NT2/D1 (cell line): ENCODE measurements at regions not wholly inside any gene's neighbourhood (a gene's known extent, or its start where the extent isn't known, plus 50 kb on each side); places are given as distances from the start of the nearest gene placed in this dataset.

Source experiments
- DNase-seq: peaks from one replicate; pipeline ENCODE4 v3.0.0-alpha.2; 2011; ENCODE audit warnings: low read depth, low spot score
- H3K27me3 ChIP-seq: 2 replicates; pipeline ENCODE4 v1.6.0; 2011; ENCODE audit warnings: mild to moderate bottlenecking; ENCODE audit not compliant: insufficient read length, insufficient read depth
- H3K36me3 ChIP-seq: 2 replicates; pipeline ENCODE4 v1.6.1; 2011; ENCODE audit warnings: mild to moderate bottlenecking, low read length, mixed read lengths; ENCODE audit not compliant: insufficient read depth, insufficient read length
- H3K4me1 ChIP-seq: 2 replicates; pipeline ENCODE4 v1.5.1; 2011; ENCODE audit not compliant: insufficient read depth, insufficient read length
- H3K4me3 ChIP-seq: 2 replicates; pipeline ENCODE4 v1.5.1; 2011; ENCODE audit warnings: low read depth; ENCODE audit not compliant: insufficient read length
- H3K9ac ChIP-seq: 2 replicates; pipeline ENCODE4 v1.6.0; 2011; ENCODE audit warnings: low read depth; ENCODE audit not compliant: insufficient read length
- H3K9me3 ChIP-seq: 2 replicates; pipeline ENCODE4 v1.5.1; 2011; ENCODE audit warnings: mild to moderate bottlenecking, low read length; ENCODE audit not compliant: insufficient read depth
- SUZ12 ChIP-seq: IDR thresholded peaks from 2 replicates; pipeline ENCODE4 v1.6.1; 2011; ENCODE audit not compliant: insufficient read length, insufficient read depth; ENCODE audit errors: extremely low read depth
- YY1 ChIP-seq: IDR thresholded peaks from 2 replicates; pipeline ENCODE4 v1.6.1; 2011; ENCODE audit not compliant: insufficient read length, insufficient read depth
- ZNF274 ChIP-seq: IDR thresholded peaks from 2 replicates; pipeline ENCODE4 v1.6.1; 2011; ENCODE audit warnings: mild to moderate bottlenecking, low read depth, low read length

DNA sequence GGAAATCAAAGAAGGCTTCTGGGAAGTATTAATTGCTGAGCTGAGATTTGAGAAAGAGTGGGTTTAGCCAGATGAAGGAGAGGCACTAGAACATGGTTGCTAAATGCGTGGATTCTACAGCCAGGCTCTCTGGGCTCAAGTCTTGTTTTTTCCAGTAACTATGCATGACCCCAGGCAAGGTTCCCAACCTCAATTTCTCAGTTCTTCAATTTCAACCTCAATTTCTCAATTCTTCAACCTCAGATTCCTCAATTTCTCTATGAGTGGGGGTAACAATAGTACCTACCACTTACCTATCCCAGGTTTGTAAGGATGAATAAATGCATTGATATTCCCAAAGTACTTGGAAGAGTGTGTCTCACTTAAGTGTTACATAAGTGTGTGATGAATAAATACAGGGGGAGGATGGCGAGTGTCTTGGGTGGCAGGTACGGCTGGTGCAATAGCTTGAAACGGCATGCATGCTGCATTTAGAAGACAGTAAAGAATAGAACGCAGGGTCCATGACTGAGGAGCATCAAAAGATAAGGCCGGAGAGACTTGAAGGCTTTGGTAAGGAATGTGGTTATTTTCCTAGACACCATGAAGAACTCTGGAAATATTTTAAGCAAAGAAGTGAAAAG, 149.1 kb upstream of the ATP2B1 start:
- Histone ChIP-seq H3K4me1 (no peaks in the 10 kb centered on the region), H3K4me3 (no peak overlapping the region), H3K36me3 (no peaks in the 10 kb centered on the region), H3K27me3 (no peaks in the 10 kb centered on the region), H3K9me3 (no peaks in the 10 kb centered on the region), H3K9ac (no peak overlapping the region)
- DNase-seq: no peak
- TF ChIP-seq SUZ12 (no peak), YY1 (no peak), ZNF274 (no peak)

GRCh38 chr12:89856431-89856830, 147.8 kb upstream of the ATP2B1 start:
- H3K4me1 ChIP-seq: no peaks in the 10 kb centered on the region
- DNase-seq: no peak
- no peak for TF ChIP-seq ZNF274
- TF ChIP-seq SUZ12: no peak
- TF ChIP-seq YY1: no peak

DNA sequence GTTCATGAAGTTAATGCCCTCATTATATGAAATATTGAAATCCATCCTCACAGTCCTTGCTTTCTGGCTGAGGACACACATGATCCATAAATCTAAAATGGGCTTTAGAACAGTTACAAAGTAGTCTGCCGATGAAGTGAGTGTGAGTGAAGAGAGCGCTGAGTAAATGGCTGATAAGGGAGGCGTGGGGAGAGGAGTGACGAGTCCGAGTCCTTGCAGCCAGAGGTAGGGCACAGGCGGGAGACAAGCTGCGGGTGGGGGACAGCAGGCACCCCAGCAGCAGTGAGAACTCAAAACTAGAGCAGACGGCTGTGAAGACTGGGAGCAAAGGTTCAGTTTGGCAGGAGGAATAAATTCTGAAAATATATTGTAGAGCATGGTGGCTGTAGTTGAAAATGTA, 140.1 kb upstream of the ATP2B1 start:
- Histone ChIP-seq H3K27me3 (no peaks in the 10 kb centered on the region), H3K9me3 (no peaks in the 10 kb centered on the region), H3K36me3 (no peaks in the 10 kb centered on the region), H3K9ac (no peak overlapping the region), H3K4me3 (no peak overlapping the region), H3K4me1 (no peaks in the 10 kb centered on the region)
- TF ChIP-seq SUZ12: no peak
- no peak for TF ChIP-seq YY1
- TF ChIP-seq ZNF274: no peak
- DNase-seq: no peak

More at GRCh38 chr12:89856431-89856830, 147.8 kb upstream of the ATP2B1 start:
- no peak overlapping the region for H3K9ac ChIP-seq
- no peak overlapping the region for H3K4me3 ChIP-seq
- H3K36me3 ChIP-seq: no peaks in the 10 kb centered on the region
- no peaks in the 10 kb centered on the region for H3K9me3 ChIP-seq
- H3K27me3 ChIP-seq: no peaks in the 10 kb centered on the region

DNA sequence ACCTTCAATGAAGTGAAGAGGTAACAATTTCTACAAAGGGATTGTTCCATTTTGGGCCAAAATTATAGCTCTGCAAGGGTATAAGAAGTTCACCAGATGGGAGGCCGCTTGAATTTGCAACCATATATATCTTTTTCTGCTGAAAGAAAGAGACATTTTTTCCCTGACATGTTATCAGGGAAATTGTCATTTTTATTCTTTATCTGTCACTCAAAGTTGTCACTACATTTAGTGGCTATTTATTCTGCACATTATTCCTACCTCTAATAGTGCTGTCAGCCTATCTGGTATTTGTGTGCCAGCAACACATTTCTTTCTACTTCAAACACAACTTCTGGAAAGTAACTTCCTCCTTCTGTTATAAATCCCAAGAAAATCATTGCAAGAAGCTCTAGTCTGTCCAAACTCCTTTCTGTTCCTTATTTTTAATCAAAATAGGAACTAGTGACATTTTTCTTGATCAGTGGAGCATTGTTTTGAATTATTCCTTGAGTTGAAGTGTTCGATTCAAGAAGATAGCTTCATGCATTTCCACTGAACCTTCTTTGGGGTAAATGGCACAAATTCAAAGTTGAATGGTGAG, 137.9 kb upstream of the ATP2B1 start:
- no peaks in the 10 kb centered on the region for H3K9me3 ChIP-seq
- no peak for DNase-seq
- H3K36me3 ChIP-seq: no peaks in the 10 kb centered on the region
- no peaks in the 10 kb centered on the region for H3K27me3 ChIP-seq
- no peaks in the 10 kb centered on the region for H3K4me1 ChIP-seq
- TF ChIP-seq SUZ12 (no peak), YY1 (no peak), ZNF274 (no peak)
- no peak overlapping the region for H3K4me3 ChIP-seq
- H3K9ac ChIP-seq: no peak overlapping the region

- TF ChIP-seq ZNF274: no peak
- TF ChIP-seq SUZ12: no peak
- TF ChIP-seq YY1: no peak
- no peak for DNase-seq
- H3K36me3 ChIP-seq: no peaks in the 10 kb centered on the region
- H3K4me1 ChIP-seq: no peaks in the 10 kb centered on the region
- H3K4me3 ChIP-seq: no peak overlapping the region
- H3K9me3 ChIP-seq: no peaks in the 10 kb centered on the region
- no peaks in the 10 kb centered on the region for H3K27me3 ChIP-seq
- no peak overlapping the region for H3K9ac ChIP-seq
These were observed 137.1 kb upstream of the ATP2B1 start for GRCh38 chr12:89845767-89846166.

DNA sequence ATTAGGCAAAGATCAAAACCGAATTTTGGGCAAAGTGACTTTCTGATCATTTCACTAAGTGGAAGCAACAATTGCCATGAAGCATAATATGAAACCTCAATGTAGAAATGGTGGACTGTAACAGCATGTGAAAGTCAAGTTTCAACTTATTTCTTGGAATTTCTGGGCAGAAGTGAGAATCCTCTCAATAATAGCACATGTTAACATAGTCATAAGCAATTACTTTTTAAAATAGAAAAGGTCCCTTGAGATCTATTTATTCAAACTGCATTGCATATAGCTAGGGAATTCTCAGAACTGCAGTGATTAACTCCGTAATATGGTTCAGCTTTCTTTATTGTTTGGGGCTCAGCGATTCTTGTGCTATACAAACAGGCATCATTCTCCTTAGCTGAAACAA, 136.7 kb upstream of the ATP2B1 start:
- DNase-seq: no peak
- H3K4me1 ChIP-seq: no peaks in the 10 kb centered on the region
- H3K4me3 ChIP-seq: no peak overlapping the region
- H3K9me3 ChIP-seq: no peaks in the 10 kb centered on the region
- H3K36me3 ChIP-seq: no peaks in the 10 kb centered on the region
- no peak for TF ChIP-seq YY1
- no peak for TF ChIP-seq ZNF274
- no peak for TF ChIP-seq SUZ12
- no peaks in the 10 kb centered on the region for H3K27me3 ChIP-seq
- no peak overlapping the region for H3K9ac ChIP-seq

DNA sequence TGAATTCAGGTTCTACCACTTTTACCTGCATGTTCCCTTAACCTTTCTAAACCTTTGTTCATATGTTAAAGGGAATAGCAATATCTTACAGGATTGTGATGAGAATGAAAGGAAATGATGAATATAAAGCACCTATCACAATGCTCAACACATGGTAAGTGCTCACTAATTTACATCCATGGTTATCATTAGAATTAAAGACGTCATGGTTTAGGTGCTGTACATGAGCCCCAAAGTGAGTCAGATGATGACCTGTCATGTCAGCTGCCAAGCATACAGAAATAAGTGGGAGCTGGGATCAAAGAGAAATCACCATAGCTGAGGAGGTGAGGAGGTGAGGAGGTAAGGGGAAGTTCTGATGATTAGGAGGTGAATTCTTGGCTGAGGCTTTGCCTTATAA, 135.9 kb upstream of the ATP2B1 start:
- Histone ChIP-seq H3K36me3 (no peaks in the 10 kb centered on the region), H3K27me3 (no peaks in the 10 kb centered on the region), H3K4me3 (no peak overlapping the region), H3K9me3 (no peaks in the 10 kb centered on the region), H3K4me1 (no peaks in the 10 kb centered on the region), H3K9ac (no peak overlapping the region)
- no peak for DNase-seq
- TF ChIP-seq ZNF274: no peak
- no peak for TF ChIP-seq YY1
- TF ChIP-seq SUZ12: no peak
